ENCODE measurements at regions not wholly inside any gene's neighbourhood (a gene's known extent, or its start where the extent isn't known, plus 50 kb on each side); places are given as distances from the start of the nearest gene placed in this dataset.

GRCh38 chr6:78502386-78502887 is 364.9 kb upstream of the IRAK1BP1 start:
- Histone ChIP-seq H3K4me1 (no peaks in the 10 kb centered on the region), H3K27me3 (no peaks in the 10 kb centered on the region), H3K9me3 (no peaks in the 10 kb centered on the region), H3K36me3 (no peaks in the 10 kb centered on the region), H3K4me3 (no peak overlapping the region), H3K27ac (no peak overlapping the region)
- no peak for DNase-seq (ENCODE audit: low spot score in 2 of 2)
- TF ChIP-seq POLR2A (IDR thresholded peaks at IDR 0.05) (no peak), POLR2AphosphoS5 (IDR thresholded peaks at IDR 0.05) (no peak), CTCF (IDR thresholded peaks at IDR 0.05) (no peak)
- 100% methylated on average over 1 of the region's 2 CpGs for WGBS

- H3K4me3 ChIP-seq: no peak overlapping the region
- WGBS: 89% methylated on average over 4 of the region's 4 CpGs
- no peaks in the 10 kb centered on the region for H3K36me3 ChIP-seq
- no peak for DNase-seq (ENCODE audit: low spot score in 2 of 2)
- H3K27me3 ChIP-seq: no peaks in the 10 kb centered on the region
- H3K27ac ChIP-seq: no peak overlapping the region
- H3K4me1 ChIP-seq: no peaks in the 10 kb centered on the region
- TF ChIP-seq POLR2A (IDR thresholded peaks at IDR 0.05): no peak
- H3K9me3 ChIP-seq: no peaks in the 10 kb centered on the region
Observed at GRCh38 chr6:78505178-78505577, 362.2 kb upstream of the IRAK1BP1 start.

GRCh38 chr6:78511009-78511408 is 356.3 kb upstream of the IRAK1BP1 start:
- DNase-seq (ENCODE audit: low spot score in 2 of 2): no peak

GRCh38 chr6:78513856-78514255 is 353.5 kb upstream of the IRAK1BP1 start:
- Histone ChIP-seq H3K9me3 (no peaks in the 10 kb centered on the region), H3K4me1 (no peaks in the 10 kb centered on the region), H3K36me3 (no peaks in the 10 kb centered on the region), H3K4me3 (no peak overlapping the region), H3K27me3 (no peaks in the 10 kb centered on the region), H3K27ac (no peak overlapping the region)
- WGBS: 83% methylated on average over 2 of the region's 2 CpGs
- TF ChIP-seq POLR2A (IDR thresholded peaks at IDR 0.05) (no peak), CTCF (IDR thresholded peaks at IDR 0.05) (no peak), POLR2AphosphoS5 (IDR thresholded peaks at IDR 0.05) (no peak), EP300 (IDR thresholded peaks at IDR 0.05) (no peak)
- DNase-seq (ENCODE audit: low spot score in 2 of 2): no peak

More at GRCh38 chr6:78511009-78511408, 356.3 kb upstream of the IRAK1BP1 start:
- H3K27me3 ChIP-seq: no peaks in the 10 kb centered on the region
- no peak overlapping the region for H3K27ac ChIP-seq
- H3K4me3 ChIP-seq: no peak overlapping the region
- WGBS: 48% methylated on average over 2 of the region's 2 CpGs
- H3K4me1 ChIP-seq: no peaks in the 10 kb centered on the region
- H3K9me3 ChIP-seq: no peaks in the 10 kb centered on the region
- no peak for TF ChIP-seq POLR2A (IDR thresholded peaks at IDR 0.05)
- no peaks in the 10 kb centered on the region for H3K36me3 ChIP-seq

DNA sequence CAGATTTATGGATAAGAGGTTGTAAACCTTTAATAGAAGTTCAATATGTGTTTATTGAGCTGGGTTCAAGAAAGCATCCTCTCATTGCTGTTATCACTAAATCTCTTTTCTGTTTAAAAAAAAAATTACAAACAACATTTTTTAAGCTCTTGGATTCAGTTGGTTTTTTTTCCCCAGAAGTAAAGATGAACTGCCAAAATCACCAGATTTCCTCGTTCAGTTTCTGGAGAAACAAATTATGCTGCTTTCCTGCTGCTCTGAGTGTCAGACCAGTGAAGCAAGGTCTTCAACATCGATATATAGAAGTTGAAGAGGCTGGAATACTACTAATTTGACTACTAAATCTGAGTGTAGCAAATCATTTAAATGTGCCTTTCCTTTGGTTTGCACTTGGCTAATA is 352.1 kb upstream of the IRAK1BP1 start:
- Histone ChIP-seq H3K9me3 (no peaks in the 10 kb centered on the region), H3K4me1 (no peaks in the 10 kb centered on the region), H3K27me3 (no peaks in the 10 kb centered on the region), H3K4me3 (no peak overlapping the region), H3K36me3 (no peaks in the 10 kb centered on the region), H3K27ac (no peak overlapping the region)
- TF ChIP-seq EP300 (IDR thresholded peaks at IDR 0.05): no peak
- TF ChIP-seq POLR2AphosphoS5 (IDR thresholded peaks at IDR 0.05): no peak
- TF ChIP-seq POLR2A (IDR thresholded peaks at IDR 0.05): no peak
- no peak for TF ChIP-seq CTCF (IDR thresholded peaks at IDR 0.05)
- 41% methylated on average over 2 of the region's 2 CpGs for WGBS
- DNase-seq (ENCODE audit: low spot score in 2 of 2): no peak

GRCh38 chr6:78517399-78517798 is 350.0 kb upstream of the IRAK1BP1 start:
- no peak overlapping the region for H3K4me3 ChIP-seq
- H3K27me3 ChIP-seq: no peaks in the 10 kb centered on the region
- no peaks in the 10 kb centered on the region for H3K9me3 ChIP-seq
- DNase-seq (ENCODE audit: low spot score in 2 of 2): no peak
- no peak for TF ChIP-seq CTCF (IDR thresholded peaks at IDR 0.05)
- TF ChIP-seq POLR2A (IDR thresholded peaks at IDR 0.05): no peak
- TF ChIP-seq EP300 (IDR thresholded peaks at IDR 0.05): no peak
- no peak for TF ChIP-seq POLR2AphosphoS5 (IDR thresholded peaks at IDR 0.05)
- 43% methylated on average over 2 of the region's 2 CpGs for WGBS
- H3K4me1 ChIP-seq: no peaks in the 10 kb centered on the region
- H3K36me3 ChIP-seq: no peaks in the 10 kb centered on the region
- no peak overlapping the region for H3K27ac ChIP-seq

Data from suprapubic skin (tissue), 4 donors.